Caco-2 (cell line): ENCODE measurements at regions not wholly inside any gene's neighbourhood (a gene's known extent, or its start where the extent isn't known, plus 50 kb on each side); places are given as distances from the start of the nearest gene placed in this dataset.

ENCODE experiments used
- BruUV-seq: library from RNA; stranded (reverse); fragments of 400-500 nt; replicated peaks from 2 replicates; lab custom pipeline; 2021; lab: Mats Ljungman, UMichigan
- CTCF ChIA-PET: fragments of 300-600 bp; sonication (Branson Sonifier 250); formaldehyde crosslinking; loops from one replicate; lab custom pipeline; 2022; ENCODE audit warnings: antibody characterized with exemption; lab: Charles Lee
- POLR2A ChIA-PET: fragments of 300-600 bp; sonication (Branson Sonifier 250); formaldehyde crosslinking; loops from one replicate; lab custom pipeline; 2022; ENCODE audit warnings: antibody characterized with exemption; lab: Charles Lee
- DNase-seq, 2 experiments: peaks; one replicate each; pipeline versions ENCODE4 v3.0.0 to v3.0.0-alpha.2; 2020 to 2022
- H3K27me3 ChIP-seq: replicated peaks from 2 replicates; pipeline ENCODE4 v1.6.0; 2011; ENCODE audit warnings: low read length; ENCODE audit not compliant: control insufficient read depth, insufficient read depth
- H3K36me3 ChIP-seq: 2 replicates; pipeline ENCODE4 v1.5.1; 2011; ENCODE audit warnings: low read length; ENCODE audit not compliant: control insufficient read depth, insufficient read depth
- H3K4me1 ChIP-seq: fragments of 250-450 bp; sonication (Bioruptor Pico); 2 replicates; pipeline ENCODE4 v1.5.1; 2020; ENCODE audit warnings: mild to moderate bottlenecking
- H3K4me3 ChIP-seq: 2 replicates; pipeline ENCODE4 v1.5.1; 2011; ENCODE audit warnings: low read depth, mild to moderate bottlenecking, control low read depth, low read length
- H3K9me3 ChIP-seq: fragments of 250-450 bp; sonication (Bioruptor Pico); 2 replicates; pipeline ENCODE4 v1.5.1; 2020; ENCODE audit warnings: mild to moderate bottlenecking, moderate library complexity
- H3K27ac Mint-ChIP-seq: one replicate; pipeline ENCODE4 v1.8.0; 2022; ENCODE audit warnings: mixed read lengths; ENCODE audit not compliant: unreplicated experiment
- H3K27me3 Mint-ChIP-seq: one replicate; pipeline ENCODE4 v1.8.0; 2022; ENCODE audit warnings: mixed read lengths; ENCODE audit not compliant: insufficient read depth, unreplicated experiment
- H3K36me3 Mint-ChIP-seq: one replicate; pipeline ENCODE4 v1.8.0; 2022; ENCODE audit warnings: mild to moderate bottlenecking, mixed read lengths; ENCODE audit not compliant: insufficient read depth, unreplicated experiment
- H3K4me1 Mint-ChIP-seq: one replicate; pipeline ENCODE4 v1.8.0; 2022; ENCODE audit warnings: low read depth, mixed read lengths; ENCODE audit not compliant: unreplicated experiment
- H3K4me3 Mint-ChIP-seq: one replicate; pipeline ENCODE4 v1.8.0; 2022; ENCODE audit warnings: mild to moderate bottlenecking, moderate library complexity, mixed read lengths; ENCODE audit not compliant: unreplicated experiment
- H3K9me3 Mint-ChIP-seq: one replicate; pipeline ENCODE4 v1.8.0; 2022; ENCODE audit warnings: mixed read lengths; ENCODE audit not compliant: unreplicated experiment
- CTCF ChIP-seq, 2 experiments: fragments of 200-600 bp in 1 of 2; IDR thresholded peaks; 1 replicate in 1 of 2; 2 replicates in 1 of 2; pipeline versions ENCODE4 v1.5.1 to v1.8.0; 2011 to 2022; ENCODE audit warnings: antibody characterized with exemption in 1 of 2, control low read depth in 1 of 2, inconsistent platforms in 1 of 2, low read depth in 1 of 2, low read length in 1 of 2, mild to moderate bottlenecking in 1 of 2, moderate library complexity in 1 of 2; ENCODE audit not compliant: insufficient read depth in 1 of 2, severe bottlenecking in 1 of 2, unreplicated experiment in 1 of 2
- intact Hi-C: fragments of 100-400 bp; cut with micrococcal nuclease; formaldehyde crosslinking; loops from one replicate; pipeline ENCODE4 v1.10.0; 2022; ENCODE audit not compliant: unreplicated experiment

- Histone ChIP-seq H3K9me3 (no peaks in the 10 kb centered on the region), H3K36me3 (no peaks in the 10 kb centered on the region), H3K4me1 (no peaks in the 10 kb centered on the region), H3K27me3 (no peaks in the 10 kb centered on the region), H3K4me3 (no peak overlapping the region)
- Mint-ChIP-seq H3K27me3 (no peaks in the 10 kb centered on the region), H3K4me1 (no peaks in the 10 kb centered on the region), H3K4me3 (no peak overlapping the region), H3K36me3 (no peaks in the 10 kb centered on the region), H3K9me3 (no peaks in the 10 kb centered on the region), H3K27ac (no peak overlapping the region)
- intact Hi-C loops, result no loop called here
- DNase-seq, result no peak
- ChIA-PET POLR2A (no interaction called here), CTCF (no interaction called here)
- no peak for TF ChIP-seq CTCF (IDR thresholded peaks at IDR 0.05; ENCODE audit: insufficient read depth in 1 of 2, low read depth in 1 of 2, low read length in 1 of 2, severe bottlenecking in 1 of 2, unreplicated experiment in 1 of 2)
- no TSS peak for BruUV-seq
Measured at GRCh38 chr1:82483146-82483545, 682.4 kb downstream of the ADGRL2 start.

- ChIA-PET CTCF (no interaction called here), POLR2A (no interaction called here)
- Histone ChIP-seq H3K9me3 (no peaks in the 10 kb centered on the region), H3K27me3 (no peaks in the 10 kb centered on the region), H3K4me3 (no peak overlapping the region), H3K4me1 (no peaks in the 10 kb centered on the region), H3K36me3 (no peaks in the 10 kb centered on the region)
- Mint-ChIP-seq H3K4me1 (no peaks in the 10 kb centered on the region), H3K27ac (no peak overlapping the region), H3K36me3 (no peaks in the 10 kb centered on the region), H3K9me3 (no peaks in the 10 kb centered on the region), H3K4me3 (no peak overlapping the region), H3K27me3 (no peaks in the 10 kb centered on the region)
- no peak for TF ChIP-seq CTCF (IDR thresholded peaks at IDR 0.05; ENCODE audit: insufficient read depth in 1 of 2, low read depth in 1 of 2, low read length in 1 of 2, severe bottlenecking in 1 of 2, unreplicated experiment in 1 of 2)
- intact Hi-C loops, result no loop called here
- DNase-seq, result no peak
- no TSS peak for BruUV-seq
Measured at GRCh38 chr1:82478916-82479315, 678.2 kb downstream of the ADGRL2 start.

GRCh38 chr1:82472489-82473131 is 671.9 kb downstream of the ADGRL2 start:
- H3K4me3 ChIP-seq, result no peak overlapping the region
- CTCF ChIA-PET, result no interaction called here
- H3K9me3 ChIP-seq, result no peaks in the 10 kb centered on the region
- no peaks in the 10 kb centered on the region for H3K36me3 ChIP-seq
- POLR2A ChIA-PET, result no interaction called here
- no peaks in the 10 kb centered on the region for H3K36me3 Mint-ChIP-seq
- no peaks in the 10 kb centered on the region for H3K4me1 Mint-ChIP-seq
- TF ChIP-seq CTCF (IDR thresholded peaks at IDR 0.05; ENCODE audit: insufficient read depth in 1 of 2, low read depth in 1 of 2, low read length in 1 of 2, severe bottlenecking in 1 of 2, unreplicated experiment in 1 of 2), result no peak
- intact Hi-C loops, result no loop called here
- no peak overlapping the region for H3K4me3 Mint-ChIP-seq
- no peaks in the 10 kb centered on the region for H3K27me3 ChIP-seq
- H3K27ac Mint-ChIP-seq, result no peak overlapping the region
- no peaks in the 10 kb centered on the region for H3K27me3 Mint-ChIP-seq
- no peak for DNase-seq
- BruUV-seq, result no TSS peak
- no peaks in the 10 kb centered on the region for H3K9me3 Mint-ChIP-seq
- H3K4me1 ChIP-seq, result no peaks in the 10 kb centered on the region
